Cardiac muscle cell (in vitro differentiated cells and primary cell): ENCODE measurements at regions not wholly inside any gene's neighbourhood (a gene's known extent, or its start where the extent isn't known, plus 50 kb on each side); places are given as distances from the start of the nearest gene placed in this dataset.
"Not testable (repeated sequence)": the region's sequence is repeated elsewhere in the genome, so short reads cannot be mapped to it uniquely, and the experiment has no call there.

ENCODE experiments used
- DNase-seq, 2 donors: peaks; one replicate each; pipeline versions ENCODE4 v3.0.0 to v3.0.0-alpha.2; 2010 to 2017; ENCODE audit warnings: low read depth in 1 of 2, low spot score in 1 of 2
- H3K27ac ChIP-seq: fragments of 200-600 bp; sonication (generic); 2 replicates; pipeline ENCODE4 v1.5.1; 2016
- H3K27me3 ChIP-seq: fragments of 200-600 bp; sonication (generic); 2 replicates; pipeline ENCODE4 v1.6.0; 2016; ENCODE audit warnings: control low read depth
- H3K36me3 ChIP-seq: fragments of 200-600 bp; sonication (generic); 2 replicates; pipeline ENCODE4 v1.5.1; 2016; ENCODE audit warnings: control low read depth
- H3K4me1 ChIP-seq: fragments of 200-600 bp; sonication (generic); 2 replicates; pipeline ENCODE4 v1.8.1; 2017; ENCODE audit warnings: low read depth, mild to moderate bottlenecking, mixed run types
- H3K4me3 ChIP-seq: fragments of 200-600 bp; sonication (generic); 2 replicates; pipeline ENCODE4 v1.5.1; 2016; ENCODE audit warnings: mild to moderate bottlenecking
- H3K9me3 ChIP-seq: fragments of 200-600 bp; sonication (generic); 2 replicates; pipeline ENCODE4 v1.5.1; 2017; ENCODE audit warnings: low read depth, mild to moderate bottlenecking, control low read depth
- CTCF ChIP-seq: IDR thresholded peaks from 2 replicates; pipeline ENCODE4 v1.5.1; 2012; ENCODE audit warnings: low read depth, mild to moderate bottlenecking, low read length

DNA sequence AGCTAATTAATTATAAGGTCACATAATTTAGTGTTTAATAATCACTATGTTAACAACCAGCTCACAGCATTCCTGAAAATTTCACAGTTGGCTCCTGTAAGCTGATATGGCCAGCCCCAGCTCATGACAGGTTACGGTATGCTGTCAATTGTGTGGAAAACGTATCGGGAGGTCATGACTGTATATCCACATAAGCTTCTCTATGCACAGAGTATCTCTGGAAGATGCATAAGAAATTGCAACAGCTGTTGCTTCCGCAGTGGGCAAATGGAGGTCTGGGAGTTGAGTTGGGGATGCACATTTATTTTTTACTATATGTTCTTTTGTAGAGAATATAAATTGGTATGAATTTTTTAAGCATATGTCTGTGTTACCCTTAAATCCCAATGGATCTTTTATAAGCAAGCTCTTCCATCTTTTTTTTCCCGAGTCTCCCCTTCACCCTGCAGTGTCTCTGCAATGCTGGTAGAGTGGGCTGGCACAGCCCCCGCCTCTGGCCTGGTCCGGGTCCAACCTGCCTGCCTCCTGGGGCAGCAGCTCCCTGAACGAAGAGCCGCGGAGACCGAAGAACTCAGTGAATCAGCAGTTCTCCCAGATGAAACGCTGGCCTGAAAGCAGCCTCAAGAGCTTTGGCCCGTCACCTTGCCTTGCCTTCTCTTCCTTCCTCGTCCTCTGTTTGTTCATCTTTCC lies 139.9 kb upstream of the CDYL start:
- TF ChIP-seq CTCF = no peak
- H3K36me3 ChIP-seq = no peaks in the 10 kb centered on the region
- no peak overlapping the region for H3K4me3 ChIP-seq
- no peaks in the 10 kb centered on the region for H3K27me3 ChIP-seq
- DNase-seq = no peak
- H3K27ac ChIP-seq = no peak overlapping the region
- no peaks in the 10 kb centered on the region for H3K4me1 ChIP-seq
- H3K9me3 ChIP-seq = no peaks in the 10 kb centered on the region

- TF ChIP-seq CTCF = no peak
- DNase-seq = peak in 1 of 2 donors; percentile 71
- no peaks in the 10 kb centered on the region for H3K27me3 ChIP-seq
- H3K4me3 ChIP-seq = no peak overlapping the region
- H3K9me3 ChIP-seq = no peaks in the 10 kb centered on the region
- no peaks in the 10 kb centered on the region for H3K4me1 ChIP-seq
- no peak overlapping the region for H3K27ac ChIP-seq
- no peaks in the 10 kb centered on the region for H3K36me3 ChIP-seq
Measured at GRCh38 chr6:4635666-4636065, 140.5 kb upstream of the CDYL start.

DNA sequence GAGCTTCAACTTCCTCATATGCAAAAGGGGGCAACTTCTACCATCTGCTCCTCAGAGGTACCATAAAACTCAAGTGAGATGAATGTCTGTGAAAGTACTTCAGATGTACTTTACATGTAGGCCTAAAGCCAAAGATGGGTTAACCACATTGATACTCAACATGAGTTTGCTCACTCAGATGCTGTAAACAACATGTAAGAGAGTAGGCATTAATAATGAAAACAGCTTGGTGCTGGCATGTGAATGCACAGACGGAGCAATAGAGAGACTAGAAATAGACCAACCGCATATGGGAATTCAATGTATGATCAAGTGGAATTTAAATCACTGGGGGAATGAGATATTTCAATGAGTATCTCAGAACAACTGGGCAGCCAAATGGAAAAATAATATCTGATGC lies 143.8 kb upstream of the CDYL start:
- H3K4me1 ChIP-seq = no peaks in the 10 kb centered on the region
- no peaks in the 10 kb centered on the region for H3K36me3 ChIP-seq
- no peak overlapping the region for H3K27ac ChIP-seq
- H3K27me3 ChIP-seq = no peaks in the 10 kb centered on the region
- H3K9me3 ChIP-seq = no peaks in the 10 kb centered on the region
- no peak for DNase-seq
- no peak for TF ChIP-seq CTCF
- no peak overlapping the region for H3K4me3 ChIP-seq

GRCh38 chr6:4629789-4630188 lies 146.4 kb upstream of the CDYL start:
- not testable (repeated sequence) for H3K36me3 ChIP-seq, H3K27me3 ChIP-seq, H3K27ac ChIP-seq, H3K4me1 ChIP-seq, H3K4me3 ChIP-seq, H3K9me3 ChIP-seq, DNase-seq

DNA sequence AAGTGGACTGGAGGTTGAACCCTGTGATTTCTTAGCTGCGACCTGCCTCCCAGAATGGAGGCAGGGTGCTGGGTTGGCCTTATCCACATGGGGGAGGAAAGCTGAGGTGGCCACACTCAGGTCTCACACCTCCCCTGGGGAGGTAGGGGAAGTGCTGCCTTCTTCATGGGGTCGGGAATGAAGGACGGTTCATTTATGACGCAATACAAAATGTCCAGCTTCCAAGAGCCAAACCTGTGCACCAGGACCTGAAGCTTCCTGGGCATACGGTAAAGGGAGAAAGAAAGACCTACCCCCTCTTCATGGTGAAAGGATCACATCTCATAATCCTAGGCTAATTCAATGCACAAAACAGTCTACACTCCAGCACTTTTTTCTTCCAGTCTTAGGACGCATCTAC lies 150.6 kb upstream of the CDYL start:
- Histone ChIP-seq H3K4me3 (no peak overlapping the region), H3K27me3 (no peaks in the 10 kb centered on the region), H3K4me1 (no peaks in the 10 kb centered on the region), H3K9me3 (no peaks in the 10 kb centered on the region), H3K36me3 (no peaks in the 10 kb centered on the region), H3K27ac (no peak overlapping the region)
- no peak for TF ChIP-seq CTCF
- no peak for DNase-seq

DNA sequence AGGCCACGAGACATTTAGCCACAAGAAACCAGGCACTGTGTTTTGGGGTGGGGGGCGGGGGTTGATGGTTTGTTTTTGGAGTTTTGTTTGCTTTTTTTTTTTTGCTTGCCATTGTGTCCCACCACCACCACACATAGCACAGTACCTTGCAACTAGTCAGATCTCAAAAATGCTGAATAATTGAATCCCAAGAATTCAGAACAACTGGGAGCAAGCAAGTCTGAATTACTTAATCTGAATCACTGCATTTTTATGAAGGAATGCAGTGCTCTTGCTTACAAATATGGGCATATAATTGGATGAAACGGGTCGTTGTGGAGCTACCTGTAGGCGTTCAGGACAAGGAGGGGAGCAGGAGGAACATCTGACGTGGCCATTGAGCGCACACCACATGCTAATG lies 151.5 kb upstream of the CDYL start:
- Histone ChIP-seq H3K27me3 (no peaks in the 10 kb centered on the region), H3K27ac (no peak overlapping the region), H3K9me3 (no peaks in the 10 kb centered on the region), H3K36me3 (no peaks in the 10 kb centered on the region), H3K4me3 (no peak overlapping the region), H3K4me1 (no peaks in the 10 kb centered on the region)
- no peak for TF ChIP-seq CTCF
- DNase-seq = no peak
